ENCODE measurements at regions not wholly inside any gene's neighbourhood (a gene's known extent, or its start where the extent isn't known, plus 50 kb on each side); places are given as distances from the start of the nearest gene placed in this dataset.

DNA sequence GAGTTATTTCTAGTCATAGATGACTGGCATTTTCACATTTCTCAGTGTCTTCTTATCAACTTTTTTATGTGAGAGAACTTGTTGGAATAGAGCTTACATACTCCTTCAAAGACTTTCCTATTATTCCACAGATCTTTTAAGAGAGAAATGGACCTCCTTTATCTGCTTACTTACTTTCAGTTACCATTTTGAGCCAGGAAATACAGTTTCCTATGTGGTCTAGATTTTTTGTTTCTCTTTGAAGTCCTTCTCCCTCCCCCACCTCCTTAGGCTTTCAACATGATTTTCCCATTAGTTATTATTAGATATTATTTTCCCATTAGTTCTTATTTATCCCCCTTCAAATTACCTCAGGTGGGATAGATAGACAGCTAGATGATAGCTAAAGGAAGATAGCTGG lies 289.1 kb upstream of the ITGA1 start:
- TF ChIP-seq, protein P1, sequence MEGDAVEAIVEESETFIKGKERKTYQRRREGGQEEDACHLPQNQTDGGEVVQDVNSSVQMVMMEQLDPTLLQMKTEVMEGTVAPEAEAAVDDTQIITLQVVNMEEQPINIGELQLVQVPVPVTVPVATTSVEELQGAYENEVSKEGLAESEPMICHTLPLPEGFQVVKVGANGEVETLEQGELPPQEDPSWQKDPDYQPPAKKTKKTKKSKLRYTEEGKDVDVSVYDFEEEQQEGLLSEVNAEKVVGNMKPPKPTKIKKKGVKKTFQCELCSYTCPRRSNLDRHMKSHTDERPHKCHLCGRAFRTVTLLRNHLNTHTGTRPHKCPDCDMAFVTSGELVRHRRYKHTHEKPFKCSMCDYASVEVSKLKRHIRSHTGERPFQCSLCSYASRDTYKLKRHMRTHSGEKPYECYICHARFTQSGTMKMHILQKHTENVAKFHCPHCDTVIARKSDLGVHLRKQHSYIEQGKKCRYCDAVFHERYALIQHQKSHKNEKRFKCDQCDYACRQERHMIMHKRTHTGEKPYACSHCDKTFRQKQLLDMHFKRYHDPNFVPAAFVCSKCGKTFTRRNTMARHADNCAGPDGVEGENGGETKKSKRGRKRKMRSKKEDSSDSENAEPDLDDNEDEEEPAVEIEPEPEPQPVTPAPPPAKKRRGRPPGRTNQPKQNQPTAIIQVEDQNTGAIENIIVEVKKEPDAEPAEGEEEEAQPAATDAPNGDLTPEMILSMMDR (IDR thresholded peaks at IDR 0.05; ENCODE audit: control extremely low read depth in 1 of 3, insufficient read depth in 1 of 3, low read depth in 1 of 3, low read length in 3 of 3): no peak
- no peak for TF ChIP-seq CBX8 (IDR thresholded peaks at IDR 0.05; ENCODE audit: borderline replicate concordance, low read depth, low read length)
- no peak for TF ChIP-seq PHF8 (conservative IDR thresholded peaks at IDR 0.05; ENCODE audit: low read depth, low read length)
- TF ChIP-seq POLR2A (IDR thresholded peaks at IDR 0.05; ENCODE audit: control extremely low read depth in 1 of 2, low read depth in 2 of 2, low read length in 2 of 2): no peak
- TF ChIP-seq, protein P2, sequence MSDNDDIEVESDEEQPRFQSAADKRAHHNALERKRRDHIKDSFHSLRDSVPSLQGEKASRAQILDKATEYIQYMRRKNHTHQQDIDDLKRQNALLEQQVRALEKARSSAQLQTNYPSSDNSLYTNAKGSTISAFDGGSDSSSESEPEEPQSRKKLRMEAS (IDR thresholded peaks at IDR 0.05): no peak

All from H1 (cell line).